ENCODE measurements at regions not wholly inside any gene's neighbourhood (a gene's known extent, or its start where the extent isn't known, plus 50 kb on each side); places are given as distances from the start of the nearest gene placed in this dataset.

DNA sequence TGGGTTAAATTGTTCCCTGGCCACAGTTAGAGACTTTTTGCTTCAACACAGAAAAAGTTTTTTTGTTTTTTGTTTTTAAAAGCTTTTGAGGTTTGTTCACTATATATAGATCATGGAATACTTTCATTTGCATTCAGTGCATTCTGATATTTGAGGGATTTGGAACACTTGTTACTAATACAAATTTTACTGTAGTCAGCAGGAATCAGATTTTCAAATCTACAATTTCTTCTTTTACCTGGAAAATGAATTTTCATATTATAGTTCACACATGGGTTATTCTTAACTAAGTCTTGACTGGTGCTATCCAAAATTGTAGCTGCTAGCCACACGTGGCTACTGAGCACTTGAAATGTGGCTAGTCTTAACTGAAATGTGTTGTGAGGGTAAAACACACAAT lies 142.0 kb downstream of the RMI1 start:
- no peak for TF ChIP-seq POLR2A (IDR thresholded peaks at IDR 0.05)
- TF ChIP-seq, protein P1, sequence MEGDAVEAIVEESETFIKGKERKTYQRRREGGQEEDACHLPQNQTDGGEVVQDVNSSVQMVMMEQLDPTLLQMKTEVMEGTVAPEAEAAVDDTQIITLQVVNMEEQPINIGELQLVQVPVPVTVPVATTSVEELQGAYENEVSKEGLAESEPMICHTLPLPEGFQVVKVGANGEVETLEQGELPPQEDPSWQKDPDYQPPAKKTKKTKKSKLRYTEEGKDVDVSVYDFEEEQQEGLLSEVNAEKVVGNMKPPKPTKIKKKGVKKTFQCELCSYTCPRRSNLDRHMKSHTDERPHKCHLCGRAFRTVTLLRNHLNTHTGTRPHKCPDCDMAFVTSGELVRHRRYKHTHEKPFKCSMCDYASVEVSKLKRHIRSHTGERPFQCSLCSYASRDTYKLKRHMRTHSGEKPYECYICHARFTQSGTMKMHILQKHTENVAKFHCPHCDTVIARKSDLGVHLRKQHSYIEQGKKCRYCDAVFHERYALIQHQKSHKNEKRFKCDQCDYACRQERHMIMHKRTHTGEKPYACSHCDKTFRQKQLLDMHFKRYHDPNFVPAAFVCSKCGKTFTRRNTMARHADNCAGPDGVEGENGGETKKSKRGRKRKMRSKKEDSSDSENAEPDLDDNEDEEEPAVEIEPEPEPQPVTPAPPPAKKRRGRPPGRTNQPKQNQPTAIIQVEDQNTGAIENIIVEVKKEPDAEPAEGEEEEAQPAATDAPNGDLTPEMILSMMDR (IDR thresholded peaks at IDR 0.05), result no peak
- TF ChIP-seq POLR2AphosphoS5 (IDR thresholded peaks at IDR 0.05), result no peak
